Vagina (tissue), 2 donors: ENCODE measurements at regions not wholly inside any gene's neighbourhood (a gene's known extent, or its start where the extent isn't known, plus 50 kb on each side); places are given as distances from the start of the nearest gene placed in this dataset.

Experiments used
- DNase-seq, 2 donors: peaks; one replicate each; pipeline ENCODE4 v3.0.0-alpha.2; 2017; ENCODE audit errors: extremely low spot score in 2 of 2
- H3K27ac ChIP-seq: fragments of 200-600 bp; sonication (generic); one replicate; pipeline ENCODE4 v1.5.1; 2019
- H3K27me3 ChIP-seq: fragments of 200-600 bp; sonication (generic); one replicate; pipeline ENCODE4 v1.5.1; 2019
- H3K36me3 ChIP-seq, 2 donors: fragments of 200-600 bp; sonication (generic); one replicate each; pipeline ENCODE4 v1.5.1; 2017 to 2019
- H3K4me1 ChIP-seq: fragments of 200-600 bp; sonication (generic); one replicate; pipeline ENCODE4 v1.5.1; 2019
- H3K4me3 ChIP-seq, 2 donors: fragments of 200-600 bp; sonication (generic); 1 replicate in 1 of 2; 2 replicates in 1 of 2; pipeline ENCODE4 v1.5.1; 2016 to 2019
- H3K9me3 ChIP-seq: fragments of 200-600 bp; sonication (generic); one replicate; pipeline ENCODE4 v1.5.1; 2019
- CTCF ChIP-seq, 3 experiments: fragments of 450-650 bp in 2 of 3; fragments of 200-600 bp in 1 of 3; sonication (generic) in 1 of 3; IDR thresholded peaks; one replicate each; pipeline ENCODE4 v1.5.1; 2017 to 2019; ENCODE audit warnings: antibody characterized with exemption in 3 of 3, mild to moderate bottlenecking in 2 of 3, moderate library complexity in 2 of 3
- POLR2A ChIP-seq, 2 donors: fragments of 450-650 bp; IDR thresholded peaks; one replicate each; pipeline ENCODE4 v1.6.1; 2017; ENCODE audit warnings: antibody characterized with exemption in 2 of 2, mild to moderate bottlenecking in 2 of 2, moderate library complexity in 2 of 2
- POLR2AphosphoS5 ChIP-seq, 2 donors: sonication (generic); formaldehyde crosslinking; IDR thresholded peaks; one replicate each; pipeline ENCODE4 v1.9.0; 2017; ENCODE audit warnings: antibody characterized with exemption in 2 of 2, mild to moderate bottlenecking in 2 of 2, low read depth in 1 of 2; ENCODE audit not compliant: insufficient read depth in 1 of 2
- intact Hi-C: fragments of 100-400 bp; cut with DNase I; formaldehyde crosslinking; loops from one replicate; pipeline ENCODE4 v1.15.1; 2023

GRCh38 chr2:147502711-147503290 is 342.0 kb upstream of the ACVR2A start:
- intact Hi-C loops: no loop called here
- DNase-seq: no peak
- no peaks in the 10 kb centered on the region for H3K4me1 ChIP-seq
- no peak overlapping the region for H3K4me3 ChIP-seq
- no peak overlapping the region for H3K27ac ChIP-seq
- no peaks in the 10 kb centered on the region for H3K36me3 ChIP-seq
- no peaks in the 10 kb centered on the region for H3K9me3 ChIP-seq
- no peaks in the 10 kb centered on the region for H3K27me3 ChIP-seq
- TF ChIP-seq CTCF (IDR thresholded peaks at IDR 0.05) (no peak), POLR2A (IDR thresholded peaks at IDR 0.05) (no peak), POLR2AphosphoS5 (IDR thresholded peaks at IDR 0.05; ENCODE audit: insufficient read depth in 1 of 2, low read depth in 1 of 2) (no peak)

- Histone ChIP-seq H3K4me1 (no peaks in the 10 kb centered on the region), H3K4me3 (no peak overlapping the region), H3K27me3 (no peaks in the 10 kb centered on the region), H3K36me3 (no peaks in the 10 kb centered on the region), H3K9me3 (no peaks in the 10 kb centered on the region), H3K27ac (no peak overlapping the region)
- DNase-seq: no peak
- no peak for TF ChIP-seq POLR2A (IDR thresholded peaks at IDR 0.05)
- no peak for TF ChIP-seq CTCF (IDR thresholded peaks at IDR 0.05)
- no peak for TF ChIP-seq POLR2AphosphoS5 (IDR thresholded peaks at IDR 0.05; ENCODE audit: insufficient read depth in 1 of 2, low read depth in 1 of 2)
- intact Hi-C loops: no loop called here
These were observed 342.9 kb upstream of the ACVR2A start for GRCh38 chr2:147501968-147502367.

- intact Hi-C loops: no loop called here
These were observed 343.9 kb upstream of the ACVR2A start for GRCh38 chr2:147500819-147501395.

GRCh38 chr2:147500229-147500628 is 344.6 kb upstream of the ACVR2A start:
- H3K4me3 ChIP-seq: no peak overlapping the region
- no peaks in the 10 kb centered on the region for H3K27me3 ChIP-seq
- DNase-seq: no peak
- H3K27ac ChIP-seq: no peak overlapping the region
- H3K4me1 ChIP-seq: no peaks in the 10 kb centered on the region
- TF ChIP-seq CTCF (IDR thresholded peaks at IDR 0.05) (no peak), POLR2AphosphoS5 (IDR thresholded peaks at IDR 0.05; ENCODE audit: insufficient read depth in 1 of 2, low read depth in 1 of 2) (no peak), POLR2A (IDR thresholded peaks at IDR 0.05) (no peak)
- no peaks in the 10 kb centered on the region for H3K36me3 ChIP-seq
- intact Hi-C loops: no loop called here
- no peaks in the 10 kb centered on the region for H3K9me3 ChIP-seq

More at GRCh38 chr2:147500819-147501395, 343.9 kb upstream of the ACVR2A start:
- no peak for DNase-seq
- Histone ChIP-seq H3K27ac (no peak overlapping the region), H3K4me3 (no peak overlapping the region), H3K9me3 (no peaks in the 10 kb centered on the region), H3K27me3 (no peaks in the 10 kb centered on the region), H3K4me1 (no peaks in the 10 kb centered on the region), H3K36me3 (no peaks in the 10 kb centered on the region)
- TF ChIP-seq POLR2AphosphoS5 (IDR thresholded peaks at IDR 0.05; ENCODE audit: insufficient read depth in 1 of 2, low read depth in 1 of 2) (no peak), POLR2A (IDR thresholded peaks at IDR 0.05) (no peak), CTCF (IDR thresholded peaks at IDR 0.05) (no peak)

- Histone ChIP-seq H3K36me3 (no peaks in the 10 kb centered on the region), H3K27me3 (no peaks in the 10 kb centered on the region), H3K4me3 (no peak overlapping the region), H3K4me1 (no peaks in the 10 kb centered on the region), H3K27ac (no peak overlapping the region), H3K9me3 (no peaks in the 10 kb centered on the region)
- no peak for DNase-seq
- TF ChIP-seq CTCF (IDR thresholded peaks at IDR 0.05) (no peak), POLR2A (IDR thresholded peaks at IDR 0.05) (no peak)
- intact Hi-C loops: no loop called here
These were observed 345.0 kb upstream of the ACVR2A start for GRCh38 chr2:147499785-147500184.
